NCI-H2171 (cell line): ENCODE measurements at regions not wholly inside any gene's neighbourhood (a gene's known extent, or its start where the extent isn't known, plus 50 kb on each side); places are given as distances from the start of the nearest gene placed in this dataset.
"Not testable (repeated sequence)": the region's sequence is repeated elsewhere in the genome, so short reads cannot be mapped to it uniquely, and the experiment has no call there.

ENCODE experiments used
- DNase-seq: peaks from one replicate; lab custom pipeline; 2025; lab: John Stamatoyannopoulos, UW

DNA sequence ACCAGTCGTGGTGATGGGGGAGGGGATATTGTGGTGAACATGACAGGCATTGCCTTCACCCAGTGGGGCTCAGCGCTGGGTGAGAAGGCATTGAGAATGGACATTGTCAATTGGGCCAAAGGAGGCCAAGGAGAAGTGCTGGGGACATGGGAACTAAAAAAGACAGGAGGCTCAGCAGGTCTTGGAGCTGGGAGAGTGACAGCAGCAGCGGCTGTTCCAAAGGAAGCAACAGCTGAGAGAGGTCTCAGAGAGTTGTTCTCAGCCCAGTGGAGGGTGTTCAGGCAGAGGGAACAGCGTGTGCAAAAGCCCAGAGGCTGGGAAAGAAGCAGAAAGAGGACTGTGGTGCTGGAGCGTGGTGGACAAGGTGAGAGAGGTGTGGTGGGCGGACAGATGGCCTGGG lies 56.6 kb upstream of the ASNS start:
- not testable (repeated sequence) for DNase-seq

DNA sequence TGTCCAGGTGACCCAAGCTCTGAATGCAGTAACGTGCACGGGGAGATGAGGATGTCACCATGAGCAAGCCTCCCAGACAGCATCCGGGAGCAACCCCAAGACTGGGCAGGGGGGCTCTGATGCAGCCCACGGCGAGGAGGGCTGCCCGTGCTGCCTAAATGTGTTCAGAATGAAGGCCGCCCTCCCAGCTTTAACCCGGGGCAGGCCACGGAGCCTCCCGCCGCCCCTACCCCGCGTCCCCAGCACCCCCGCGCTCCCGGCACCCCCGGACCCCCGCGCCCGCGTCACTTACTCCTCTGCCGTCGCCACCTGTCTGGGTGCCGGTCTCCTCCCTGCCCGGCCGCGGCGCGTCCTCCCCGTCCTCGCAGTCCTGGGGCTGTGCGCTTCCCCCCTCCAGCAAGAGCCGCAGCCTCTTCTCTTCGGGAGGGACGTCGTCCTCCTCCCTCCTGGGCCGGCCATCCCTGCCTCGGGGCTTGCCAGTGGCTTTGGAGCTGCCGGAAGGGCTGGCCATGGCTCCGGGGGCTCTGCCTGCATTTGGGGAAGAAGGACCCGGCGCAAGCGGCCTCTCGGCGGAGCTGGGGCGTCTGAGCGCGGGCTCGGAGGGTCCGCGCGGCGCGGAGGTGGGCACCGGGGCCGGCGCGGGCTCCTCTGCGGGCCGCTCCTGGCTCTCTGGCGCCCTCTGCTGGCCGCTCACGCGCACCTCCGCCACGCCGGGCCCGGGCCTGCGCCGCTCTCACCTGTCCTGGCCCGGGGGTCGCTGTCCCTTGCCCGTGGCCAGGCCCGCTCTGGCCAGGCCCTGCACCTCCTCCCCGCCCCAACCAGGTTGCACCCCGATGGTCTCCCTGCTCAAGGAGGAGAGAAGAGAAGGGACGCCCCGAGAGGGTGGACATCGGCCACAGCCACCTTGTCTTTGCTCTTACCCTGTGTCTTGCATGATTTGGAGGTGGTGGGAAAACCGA lies 55.9 kb upstream of the ASNS start:
- DNase-seq, result peak; percentile 46
